Activated B cell treated with CpG ODN at 0.5 μM for 24 hours (primary cell): ENCODE measurements at regions not wholly inside any gene's neighbourhood (a gene's known extent, or its start where the extent isn't known, plus 50 kb on each side); places are given as distances from the start of the nearest gene placed in this dataset.

Experiments used
- ATAC-seq: fragments of 200-7000 bp; cut with Tn5 transposase; one replicate; pipeline ENCODE4 v1.10.0; 2021; ENCODE audit warnings: low read depth, mild to moderate bottlenecking, moderate library complexity
- CTCF ChIA-PET: fragments of 350-600 bp; sonication (Branson Sonifier 250); formaldehyde crosslinking; loops from one replicate; lab custom pipeline; 2021; ENCODE audit warnings: antibody characterized with exemption; lab: Charles Lee
- POLR2A ChIA-PET: fragments of 350-600 bp; sonication (Branson Sonifier 250); formaldehyde crosslinking; loops from one replicate; lab custom pipeline; 2021; ENCODE audit warnings: antibody characterized with exemption; lab: Charles Lee
- DNase-seq: peaks from one replicate; pipeline ENCODE4 v3.0.0; 2022
- H3K27ac Mint-ChIP-seq: one replicate; pipeline ENCODE4 v1.8.0; 2020; ENCODE audit warnings: mixed read lengths
- H3K27me3 Mint-ChIP-seq: one replicate; pipeline ENCODE4 v1.8.0; 2021; ENCODE audit warnings: mixed read lengths
- H3K36me3 Mint-ChIP-seq: one replicate; pipeline ENCODE4 v1.8.0; 2021; ENCODE audit warnings: low read depth, mixed read lengths
- H3K4me1 Mint-ChIP-seq: one replicate; pipeline ENCODE4 v1.8.0; 2021; ENCODE audit warnings: mixed read lengths
- H3K4me3 Mint-ChIP-seq: one replicate; pipeline ENCODE4 v1.8.0; 2020; ENCODE audit warnings: mild to moderate bottlenecking, mixed read lengths
- H3K9me3 Mint-ChIP-seq: one replicate; pipeline ENCODE4 v1.8.0; 2020; ENCODE audit warnings: mixed read lengths
- CTCF ChIP-seq: fragments of 200-600 bp; IDR thresholded peaks from one replicate; pipeline ENCODE4 v1.8.0; 2022; ENCODE audit warnings: antibody characterized with exemption, mild to moderate bottlenecking
- intact Hi-C: fragments of 100-400 bp; cut with micrococcal nuclease; formaldehyde crosslinking; loops from one replicate; pipeline ENCODE4 v1.15.1; 2024

- no peaks in the 10 kb centered on the region for H3K27me3 Mint-ChIP-seq
- no peaks in the 10 kb centered on the region for H3K4me1 Mint-ChIP-seq
- intact Hi-C loops: no loop called here
- H3K9me3 Mint-ChIP-seq: no peaks in the 10 kb centered on the region
- H3K36me3 Mint-ChIP-seq: peaks cover 10% of the 10 kb centered on the region
- no peak for TF ChIP-seq CTCF
- no peak overlapping the region for H3K27ac Mint-ChIP-seq
- CTCF ChIA-PET: no interaction called here
- POLR2A ChIA-PET: no interaction called here
- no peak for ATAC-seq
- H3K4me3 Mint-ChIP-seq: no peak overlapping the region
- DNase-seq: no peak
Measured at GRCh38 chr14:100388103-100389054, 65.2 kb downstream of the SLC25A47 start.

- CTCF ChIA-PET: no interaction called here
- no peak for TF ChIP-seq CTCF
- no peak for DNase-seq
- POLR2A ChIA-PET: no interaction called here
- no peaks in the 10 kb centered on the region for H3K27me3 Mint-ChIP-seq
- H3K9me3 Mint-ChIP-seq: no peaks in the 10 kb centered on the region
- peaks cover 10% of the 10 kb centered on the region for H3K36me3 Mint-ChIP-seq
- intact Hi-C loops: no loop called here
- ATAC-seq: no peak
- H3K4me1 Mint-ChIP-seq: no peaks in the 10 kb centered on the region
- no peak overlapping the region for H3K27ac Mint-ChIP-seq
- H3K4me3 Mint-ChIP-seq: no peak overlapping the region
Measured at GRCh38 chr14:100389497-100390104, 66.5 kb downstream of the SLC25A47 start.

GRCh38 chr14:100391173-100391572 lies 68.0 kb downstream of the SLC25A47 start:
- ATAC-seq: no peak
- intact Hi-C loops: no loop called here
- H3K36me3 Mint-ChIP-seq: peaks cover 7% of the 10 kb centered on the region
- no peak for TF ChIP-seq CTCF
- no peak overlapping the region for H3K4me3 Mint-ChIP-seq
- H3K9me3 Mint-ChIP-seq: no peaks in the 10 kb centered on the region
- no peak for DNase-seq
- no peaks in the 10 kb centered on the region for H3K27me3 Mint-ChIP-seq
- H3K4me1 Mint-ChIP-seq: no peaks in the 10 kb centered on the region
- ChIA-PET CTCF (no interaction called here), POLR2A (no interaction called here)
- H3K27ac Mint-ChIP-seq: no peak overlapping the region

GRCh38 chr14:100391724-100392123 lies 68.6 kb downstream of the SLC25A47 start:
- DNase-seq: no peak
- ChIA-PET POLR2A (no interaction called here), CTCF (no interaction called here)
- Mint-ChIP-seq H3K4me1 (no peaks in the 10 kb centered on the region), H3K9me3 (no peaks in the 10 kb centered on the region), H3K4me3 (no peak overlapping the region), H3K36me3 (peaks cover 7% of the 10 kb centered on the region), H3K27me3 (no peaks in the 10 kb centered on the region), H3K27ac (no peak overlapping the region)
- intact Hi-C loops: no loop called here
- ATAC-seq: no peak
- no peak for TF ChIP-seq CTCF

GRCh38 chr14:100392356-100392755 lies 69.2 kb downstream of the SLC25A47 start:
- no peak overlapping the region for H3K4me3 Mint-ChIP-seq
- TF ChIP-seq CTCF: no peak
- no peak for ATAC-seq
- no peak for DNase-seq
- intact Hi-C loops: no loop called here
- no peaks in the 10 kb centered on the region for H3K4me1 Mint-ChIP-seq
- CTCF ChIA-PET: no interaction called here
- H3K9me3 Mint-ChIP-seq: no peaks in the 10 kb centered on the region
- POLR2A ChIA-PET: no interaction called here
- no peaks in the 10 kb centered on the region for H3K27me3 Mint-ChIP-seq
- H3K36me3 Mint-ChIP-seq: peaks cover 7% of the 10 kb centered on the region
- H3K27ac Mint-ChIP-seq: no peak overlapping the region
